ENCODE measurements at regions not wholly inside any gene's neighbourhood (a gene's known extent, or its start where the extent isn't known, plus 50 kb on each side); places are given as distances from the start of the nearest gene placed in this dataset.

DNA sequence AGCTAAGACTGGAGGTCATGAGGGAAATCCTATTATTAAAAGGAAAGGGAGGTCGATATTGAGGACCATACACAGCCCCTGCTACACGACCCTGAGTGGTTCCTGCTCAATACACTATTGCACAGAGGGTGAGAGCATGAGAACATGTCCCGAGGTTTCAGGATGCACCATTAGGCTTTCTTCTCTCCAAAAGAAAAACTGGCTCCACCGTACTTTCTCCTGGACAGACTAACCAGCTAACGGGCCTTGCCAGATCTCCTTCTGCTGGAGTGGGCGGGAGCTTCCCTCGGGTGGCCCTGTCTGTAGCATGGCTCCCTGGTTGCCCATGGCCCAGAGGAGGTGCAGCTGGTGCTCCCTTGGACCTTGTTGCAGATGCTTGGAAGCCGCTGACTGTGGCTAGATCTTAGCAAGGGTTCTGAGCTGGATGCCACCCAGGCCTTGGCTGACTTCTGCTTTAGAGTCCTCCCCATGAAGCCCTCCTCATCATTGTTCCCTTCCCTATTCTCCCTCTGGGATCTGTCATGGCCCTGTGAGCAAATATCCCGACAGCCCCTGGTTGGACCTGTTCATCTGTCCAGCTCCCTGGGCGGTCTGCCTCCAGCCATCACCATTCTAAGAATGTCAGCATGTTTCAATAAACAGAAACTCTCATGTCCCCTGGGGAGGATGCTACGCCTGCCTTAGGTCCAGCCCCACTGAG lies 52.9 kb upstream of the SHH start:
- intact Hi-C loops (cut with DNase I): no loop called here
- no peak overlapping the region for H3K27ac ChIP-seq
- peaks cover 0 to 63% (median 0%) of the 10 kb centered on the region in 4 donors for H3K27me3 ChIP-seq
- H3K36me3 ChIP-seq: no peaks in the 10 kb centered on the region
- H3K4me1 ChIP-seq: peaks cover 0 to 22% (median 7%) of the 10 kb centered on the region in 3 donors
- WGBS, 2 donors: 79 to 86% methylated on average over 9 to 10 of the region's 11 CpGs
- no peaks in the 10 kb centered on the region for H3K9me3 ChIP-seq
- TF ChIP-seq, protein P1, sequence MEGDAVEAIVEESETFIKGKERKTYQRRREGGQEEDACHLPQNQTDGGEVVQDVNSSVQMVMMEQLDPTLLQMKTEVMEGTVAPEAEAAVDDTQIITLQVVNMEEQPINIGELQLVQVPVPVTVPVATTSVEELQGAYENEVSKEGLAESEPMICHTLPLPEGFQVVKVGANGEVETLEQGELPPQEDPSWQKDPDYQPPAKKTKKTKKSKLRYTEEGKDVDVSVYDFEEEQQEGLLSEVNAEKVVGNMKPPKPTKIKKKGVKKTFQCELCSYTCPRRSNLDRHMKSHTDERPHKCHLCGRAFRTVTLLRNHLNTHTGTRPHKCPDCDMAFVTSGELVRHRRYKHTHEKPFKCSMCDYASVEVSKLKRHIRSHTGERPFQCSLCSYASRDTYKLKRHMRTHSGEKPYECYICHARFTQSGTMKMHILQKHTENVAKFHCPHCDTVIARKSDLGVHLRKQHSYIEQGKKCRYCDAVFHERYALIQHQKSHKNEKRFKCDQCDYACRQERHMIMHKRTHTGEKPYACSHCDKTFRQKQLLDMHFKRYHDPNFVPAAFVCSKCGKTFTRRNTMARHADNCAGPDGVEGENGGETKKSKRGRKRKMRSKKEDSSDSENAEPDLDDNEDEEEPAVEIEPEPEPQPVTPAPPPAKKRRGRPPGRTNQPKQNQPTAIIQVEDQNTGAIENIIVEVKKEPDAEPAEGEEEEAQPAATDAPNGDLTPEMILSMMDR (IDR thresholded peaks at IDR 0.05): no peak
- TF ChIP-seq POLR2A (IDR thresholded peaks at IDR 0.05): no peak
- DNase-seq: no peak
- no peak overlapping the region for H3K4me3 ChIP-seq

- 80 to 83% methylated on average over 9 to 10 of the region's 10 CpGs for WGBS, 2 donors
- Histone ChIP-seq H3K27me3 (peaks cover 0 to 70% (median 0%) of the 10 kb centered on the region in 4 donors), H3K9me3 (no peaks in the 10 kb centered on the region), H3K36me3 (no peaks in the 10 kb centered on the region), H3K4me1 (peaks cover 0 to 22% (median 7%) of the 10 kb centered on the region in 3 donors), H3K4me3 (no peak overlapping the region), H3K27ac (no peak overlapping the region)
- intact Hi-C loops (cut with DNase I): no loop called here
- TF ChIP-seq, protein P1 (IDR thresholded peaks at IDR 0.05): no peak
- no peak for TF ChIP-seq POLR2A (IDR thresholded peaks at IDR 0.05)
- no peak for DNase-seq
Measured at GRCh38 chr7:155864271-155864985, 52.2 kb upstream of the SHH start.

DNA sequence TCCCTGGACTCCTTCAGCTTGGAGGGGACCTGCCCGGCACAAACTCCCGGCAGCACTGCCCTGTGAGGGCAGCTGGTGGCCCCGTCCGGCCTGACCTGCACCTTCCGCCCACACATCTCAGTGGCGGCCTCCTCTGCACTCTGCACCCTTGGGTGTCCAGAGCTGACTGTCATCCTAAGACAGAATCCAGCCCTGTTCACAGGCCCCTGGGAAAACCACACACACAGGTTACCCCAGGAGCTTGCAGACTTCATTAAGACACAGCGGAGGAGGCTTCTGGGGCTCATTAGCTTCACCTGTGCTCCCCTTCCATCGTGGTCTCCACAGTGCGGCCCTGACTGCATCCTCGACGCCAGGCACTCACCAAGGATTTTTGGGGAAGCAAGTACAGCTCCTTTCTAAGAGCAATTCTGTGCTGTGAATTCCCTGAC lies 51.5 kb upstream of the SHH start:
- no peak for DNase-seq
- WGBS, 2 donors: 88 to 94% methylated on average over 5 to 8 of the region's 11 CpGs
- Histone ChIP-seq H3K27ac (no peak overlapping the region), H3K27me3 (peaks cover 0 to 74% (median 0%) of the 10 kb centered on the region in 4 donors), H3K36me3 (no peaks in the 10 kb centered on the region), H3K9me3 (no peaks in the 10 kb centered on the region), H3K4me3 (no peak overlapping the region), H3K4me1 (peaks cover 0 to 22% (median 7%) of the 10 kb centered on the region in 3 donors)
- no peak for TF ChIP-seq POLR2A (IDR thresholded peaks at IDR 0.05)
- TF ChIP-seq, protein P1 (IDR thresholded peaks at IDR 0.05): no peak
- intact Hi-C loops (cut with DNase I): no loop called here

- no peak for DNase-seq
- TF ChIP-seq, protein P1 (IDR thresholded peaks at IDR 0.05): no peak
- no peak for TF ChIP-seq POLR2A (IDR thresholded peaks at IDR 0.05)
- peaks cover 0 to 74% (median 0%) of the 10 kb centered on the region in 4 donors for H3K27me3 ChIP-seq
- 50 to 58% methylated on average over 7 of the region's 12 CpGs for WGBS, 2 donors
- peaks cover 0 to 22% (median 7%) of the 10 kb centered on the region in 3 donors for H3K4me1 ChIP-seq
- H3K36me3 ChIP-seq: no peaks in the 10 kb centered on the region
- H3K9me3 ChIP-seq: no peaks in the 10 kb centered on the region
- intact Hi-C loops (cut with DNase I): no loop called here
- no peak overlapping the region for H3K27ac ChIP-seq
- no peak overlapping the region for H3K4me3 ChIP-seq
Measured at GRCh38 chr7:155862123-155862892, 50.0 kb upstream of the SHH start.

Small RNAs in the stretch of these regions (small RNA-seq; reads per million reads assigned to genes)
- gene AC093813.1: 0 reads per million in 4 donors
- gene RF00019: 0 reads per million in 4 donors

Measured in esophagus squamous epithelium (tissue), 5 donors.